Mesenchymal stem cell (in vitro differentiated cells and primary cell): ENCODE measurements at regions not wholly inside any gene's neighbourhood (a gene's known extent, or its start where the extent isn't known, plus 50 kb on each side); places are given as distances from the start of the nearest gene placed in this dataset.

Source experiments
- DNase-seq: peaks from one replicate; pipeline ENCODE4 v3.0.0-alpha.2; 2013
- H2AFZ ChIP-seq: one replicate; pipeline ENCODE4 v1.6.1; 2013; ENCODE audit warnings: low read depth, mild to moderate bottlenecking, control low read depth, inconsistent platforms, low read length, moderate library complexity
- H2AK5ac ChIP-seq: 2 replicates; pipeline ENCODE4 v1.6.1; 2013; ENCODE audit warnings: low read length, moderate library complexity, mild to moderate bottlenecking, inconsistent platforms; ENCODE audit not compliant: severe bottlenecking
- H2BK120ac ChIP-seq: one replicate; pipeline ENCODE4 v1.6.1; 2013; ENCODE audit warnings: low read depth, mild to moderate bottlenecking, inconsistent platforms, low read length, moderate library complexity
- H2BK12ac ChIP-seq, 2 experiments: one replicate each; pipeline ENCODE4 v1.6.1; 2013; ENCODE audit warnings: inconsistent platforms in 2 of 2, low read length in 2 of 2, mild to moderate bottlenecking in 2 of 2, moderate library complexity in 2 of 2, control low read depth in 1 of 2
- H2BK15ac ChIP-seq: one replicate; pipeline ENCODE4 v1.6.1; 2013; ENCODE audit warnings: mild to moderate bottlenecking, low read depth, inconsistent platforms; ENCODE audit not compliant: poor library complexity, severe bottlenecking
- H2BK5ac ChIP-seq: 2 replicates; pipeline ENCODE4 v1.6.1; 2013; ENCODE audit warnings: low read depth, mild to moderate bottlenecking, low read length, control low read depth, inconsistent platforms; ENCODE audit not compliant: poor library complexity, severe bottlenecking
- H3K14ac ChIP-seq, 2 experiments: one replicate each; pipeline ENCODE4 v1.6.1; 2013; ENCODE audit warnings: inconsistent platforms in 2 of 2, low read length in 2 of 2, control low read depth in 1 of 2, mild to moderate bottlenecking in 1 of 2, moderate library complexity in 1 of 2
- H3K18ac ChIP-seq, 2 experiments: one replicate each; pipeline ENCODE4 v1.6.1; 2013; ENCODE audit warnings: inconsistent platforms in 2 of 2, low read length in 2 of 2, control low read depth in 1 of 2, low read depth in 1 of 2, mild to moderate bottlenecking in 1 of 2
- H3K23ac ChIP-seq, 2 experiments: one replicate each; pipeline ENCODE4 v1.6.1; 2013; ENCODE audit warnings: inconsistent platforms in 2 of 2, low read length in 2 of 2, mild to moderate bottlenecking in 2 of 2, moderate library complexity in 2 of 2, control low read depth in 1 of 2
- H3K27ac ChIP-seq: 2 replicates; pipeline ENCODE4 v1.5.1; 2013; ENCODE audit warnings: mild to moderate bottlenecking, moderate library complexity, low read length, control low read depth, inconsistent platforms; ENCODE audit not compliant: poor library complexity, severe bottlenecking
- H3K27me3 ChIP-seq, 2 experiments: 2 replicates each; pipeline versions ENCODE4 v1.6.1 to v1.7.0; 2013; ENCODE audit warnings: low read length in 2 of 2, mild to moderate bottlenecking in 2 of 2, moderate library complexity in 2 of 2, control low read depth in 1 of 2, inconsistent platforms in 1 of 2; ENCODE audit not compliant: control insufficient read depth in 1 of 2, insufficient read depth in 1 of 2
- H3K36me3 ChIP-seq, 2 experiments: 2 replicates each; pipeline versions ENCODE4 v1.6.1 to v1.7.0; 2013; ENCODE audit warnings: low read length in 2 of 2, control low read depth in 1 of 2, inconsistent platforms in 1 of 2, low read depth in 1 of 2, mild to moderate bottlenecking in 1 of 2; ENCODE audit not compliant: insufficient read depth in 2 of 2, control insufficient read depth in 1 of 2
- H3K4ac ChIP-seq, 2 experiments: one replicate each; pipeline ENCODE4 v1.6.1; 2013; ENCODE audit warnings: inconsistent platforms in 2 of 2, low read length in 2 of 2, mild to moderate bottlenecking in 2 of 2, moderate library complexity in 2 of 2, control low read depth in 1 of 2, low read depth in 1 of 2
- H3K4me1 ChIP-seq: 2 replicates; pipeline ENCODE4 v1.6.1; 2013; ENCODE audit warnings: low read depth, low read length, control low read depth; ENCODE audit not compliant: control insufficient read depth, insufficient read depth
- H3K4me2 ChIP-seq: 2 replicates; pipeline ENCODE4 v1.6.1; 2013; ENCODE audit warnings: low read length, mild to moderate bottlenecking, inconsistent platforms; ENCODE audit not compliant: poor library complexity, severe bottlenecking
- H3K4me3 ChIP-seq, 2 experiments: 2 replicates each; pipeline versions ENCODE4 v1.5.1 to v1.7.0; 2013; ENCODE audit warnings: low read length in 2 of 2, mild to moderate bottlenecking in 2 of 2, control low read depth in 1 of 2, low read depth in 1 of 2; ENCODE audit not compliant: insufficient read depth in 1 of 2
- H3K79me1 ChIP-seq: replicated peaks from 2 replicates; pipeline ENCODE4 v1.6.1; 2013; ENCODE audit warnings: mild to moderate bottlenecking, control low read depth, low read length, inconsistent platforms; ENCODE audit not compliant: poor library complexity, severe bottlenecking
- H3K9ac ChIP-seq: 2 replicates; pipeline ENCODE4 v1.7.0; 2013; ENCODE audit warnings: mild to moderate bottlenecking, low read length, moderate library complexity
- H3K9me3 ChIP-seq: 2 replicates; pipeline ENCODE4 v1.7.0; 2013; ENCODE audit warnings: mild to moderate bottlenecking, low read length; ENCODE audit not compliant: control insufficient read depth
- H4K8ac ChIP-seq: one replicate; pipeline ENCODE4 v1.6.1; 2013; ENCODE audit warnings: inconsistent platforms, mild to moderate bottlenecking, low read length, moderate library complexity
- H4K91ac ChIP-seq: one replicate; pipeline ENCODE4 v1.6.1; 2013; ENCODE audit warnings: mild to moderate bottlenecking, low read length, inconsistent platforms
- WGBS: methylation state at CpG from one replicate; pipeline ENCODE4 v1.1.7; 2013; ENCODE audit warnings: mixed read lengths; 5-methylcytosine and 5-hydroxymethylcytosine counted together

GRCh38 chr1:189880135-189880534 is 597.5 kb downstream of the BRINP3 start:
- Histone ChIP-seq H3K9ac (no peak overlapping the region), H3K4me3 (no peak overlapping the region), H4K8ac (no peak overlapping the region), H2BK12ac (no peak overlapping the region), H2AK5ac (no peak overlapping the region), H3K4ac (no peak overlapping the region), H2BK15ac (no peak overlapping the region), H2BK120ac (no peak overlapping the region), H2AFZ (no peak overlapping the region), H3K36me3 (no peaks in the 10 kb centered on the region), H3K27me3 (no peaks in the 10 kb centered on the region), H4K91ac (no peak overlapping the region), H3K27ac (no peak overlapping the region), H3K23ac (no peak overlapping the region), H3K79me1 (no peaks in the 10 kb centered on the region), H3K9me3 (no peaks in the 10 kb centered on the region), H2BK5ac (no peak overlapping the region), H3K18ac (no peak overlapping the region), H3K4me2 (no peak overlapping the region), H3K4me1 (no peaks in the 10 kb centered on the region), H3K14ac (no peak overlapping the region)
- WGBS: 73% methylated on average over 3 of the region's 3 CpGs
- DNase-seq: no peak

DNA sequence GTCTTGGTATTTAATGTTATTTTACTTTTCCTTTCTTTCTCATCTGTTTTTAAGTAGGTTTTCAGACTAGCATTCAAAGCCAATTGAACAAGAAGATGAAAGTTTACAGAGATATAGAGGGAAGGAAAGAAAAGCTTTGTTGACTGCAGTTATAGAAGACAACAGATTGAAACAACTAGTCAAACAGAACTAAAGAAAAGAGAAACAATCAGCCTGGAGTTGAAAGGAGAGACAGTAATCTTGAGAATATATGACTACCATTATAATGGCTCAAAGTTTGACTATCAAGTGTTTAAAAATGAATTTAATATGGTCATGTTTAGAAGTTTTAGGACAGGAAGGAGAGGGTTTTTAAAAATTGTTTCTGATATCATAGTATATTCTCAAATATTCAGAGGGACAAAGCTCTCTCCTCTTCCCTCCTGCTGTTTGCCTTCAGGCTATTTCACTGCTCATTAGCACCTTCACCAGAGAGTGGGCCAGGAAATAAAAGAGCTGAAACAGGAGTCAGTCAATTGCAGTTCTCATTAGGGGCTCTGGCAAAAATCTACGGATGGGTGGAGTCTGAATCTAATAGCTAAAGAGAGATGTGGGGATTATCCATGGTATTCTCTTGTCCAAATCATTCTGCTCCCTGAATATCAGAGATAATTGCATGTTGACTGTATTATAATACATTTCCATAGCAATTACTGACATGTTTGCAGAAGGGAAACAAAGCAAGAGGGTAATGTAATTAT is 577.8 kb downstream of the BRINP3 start:
- no peak overlapping the region for H3K27ac ChIP-seq
- no peaks in the 10 kb centered on the region for H3K4me1 ChIP-seq
- H4K8ac ChIP-seq: no peak overlapping the region
- no peak for DNase-seq
- H2BK120ac ChIP-seq: no peak overlapping the region
- H3K23ac ChIP-seq: no peak overlapping the region
- H2BK12ac ChIP-seq: no peak overlapping the region
- peaks cover 2% of the 10 kb centered on the region for H3K9me3 ChIP-seq
- no peak overlapping the region for H4K91ac ChIP-seq
- no peaks in the 10 kb centered on the region for H3K27me3 ChIP-seq
- H3K36me3 ChIP-seq: no peaks in the 10 kb centered on the region
- no peak overlapping the region for H3K4ac ChIP-seq
- no peak overlapping the region for H3K18ac ChIP-seq
- 0% methylated on average over 1 of the region's 1 CpG for WGBS
- H2AK5ac ChIP-seq: no peak overlapping the region
- no peak overlapping the region for H2BK15ac ChIP-seq
- H3K9ac ChIP-seq: no peak overlapping the region
- no peak overlapping the region for H3K4me3 ChIP-seq
- no peak overlapping the region for H2AFZ ChIP-seq
- no peak overlapping the region for H3K14ac ChIP-seq
- H3K79me1 ChIP-seq: no peaks in the 10 kb centered on the region
- no peak overlapping the region for H2BK5ac ChIP-seq
- H3K4me2 ChIP-seq: no peak overlapping the region

- Histone ChIP-seq H3K9ac (no peak overlapping the region), H3K36me3 (no peaks in the 10 kb centered on the region), H3K14ac (no peak overlapping the region), H3K18ac (no peak overlapping the region), H3K4ac (no peak overlapping the region), H3K79me1 (no peaks in the 10 kb centered on the region), H3K27me3 (no peaks in the 10 kb centered on the region), H3K4me1 (no peaks in the 10 kb centered on the region), H4K91ac (no peak overlapping the region), H2BK12ac (no peak overlapping the region), H4K8ac (no peak overlapping the region), H2BK5ac (no peak overlapping the region), H2BK15ac (no peak overlapping the region), H3K4me3 (no peak overlapping the region), H3K4me2 (no peak overlapping the region), H3K9me3 (peaks cover 2% of the 10 kb centered on the region), H3K27ac (no peak overlapping the region), H2AK5ac (no peak overlapping the region), H2AFZ (no peak overlapping the region), H3K23ac (no peak overlapping the region), H2BK120ac (no peak overlapping the region)
- DNase-seq: no peak
- 66% methylated on average over 2 of the region's 2 CpGs for WGBS
Measured at GRCh38 chr1:189904509-189904908, 573.2 kb downstream of the BRINP3 start.

DNA sequence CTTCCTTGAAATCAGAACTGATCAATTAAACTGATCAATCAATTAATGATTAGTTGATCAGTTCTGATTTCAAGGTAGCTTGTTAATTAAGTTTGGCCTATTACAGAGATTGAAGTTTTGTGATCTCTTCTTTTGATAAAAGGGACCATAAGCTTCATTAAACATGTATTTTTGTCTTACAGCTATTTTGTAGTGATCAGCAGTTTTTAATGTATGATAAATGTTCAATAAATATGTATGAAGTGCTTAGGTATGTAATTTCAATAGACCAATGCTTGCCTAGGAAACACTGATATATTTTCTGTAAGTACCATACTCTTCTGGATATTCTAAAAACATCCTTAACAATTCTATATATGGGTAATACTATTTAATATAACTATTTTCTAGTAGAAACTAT is 569.6 kb downstream of the BRINP3 start:
- DNase-seq: no peak
- Histone ChIP-seq H3K14ac (no peak overlapping the region), H2BK120ac (no peak overlapping the region), H3K79me1 (no peaks in the 10 kb centered on the region), H3K36me3 (no peaks in the 10 kb centered on the region), H4K91ac (no peak overlapping the region), H3K4ac (no peak overlapping the region), H3K9ac (no peak overlapping the region), H4K8ac (no peak overlapping the region), H3K9me3 (peaks cover 10% of the 10 kb centered on the region), H3K27ac (no peak overlapping the region), H3K4me2 (no peak overlapping the region), H2AFZ (no peak overlapping the region), H3K23ac (no peak overlapping the region), H2BK5ac (no peak overlapping the region), H3K18ac (no peak overlapping the region), H3K4me1 (no peaks in the 10 kb centered on the region), H3K4me3 (no peak overlapping the region), H3K27me3 (no peaks in the 10 kb centered on the region), H2AK5ac (no peak overlapping the region), H2BK12ac (no peak overlapping the region), H2BK15ac (no peak overlapping the region)
